Adrenal gland (tissue), 5 donors: ENCODE measurements at regions not wholly inside any gene's neighbourhood (a gene's known extent, or its start where the extent isn't known, plus 50 kb on each side); places are given as distances from the start of the nearest gene placed in this dataset.

Experiments used
- CTCF ChIP-seq, 6 experiments: fragments of 450-650 bp in 4 of 6; fragments of 200-600 bp in 2 of 6; sonication (generic) in 1 of 6; IDR thresholded peaks; 1 replicate in 5 of 6; 2 replicates in 1 of 6; pipeline versions ENCODE4 v1.5.1 to v1.8.0; 2016 to 2021; ENCODE audit warnings: antibody characterized with exemption in 6 of 6, mild to moderate bottlenecking in 2 of 6, moderate library complexity in 1 of 6
- POLR2A ChIP-seq, 2 donors: fragments of 450-650 bp; IDR thresholded peaks; one replicate each; pipeline ENCODE4 v1.6.1; 2017; ENCODE audit warnings: antibody characterized with exemption in 2 of 2, mild to moderate bottlenecking in 2 of 2, moderate library complexity in 1 of 2
- donor health status: DM: no; HTN: no; CAD: no.

GRCh38 chr3:111336511-111336910 lies 205.5 kb upstream of the CD96 start:
- TF ChIP-seq CTCF (IDR thresholded peaks at IDR 0.05) (no peak), POLR2A (IDR thresholded peaks at IDR 0.05) (no peak)
